HG02798 (cell line): ENCODE measurements at regions not wholly inside any gene's neighbourhood (a gene's known extent, or its start where the extent isn't known, plus 50 kb on each side); places are given as distances from the start of the nearest gene placed in this dataset.
A peak's percentile ranks its signal among the peaks of the same experiment; 100 is the strongest.
"Not testable (repeated sequence)": the region's sequence is repeated elsewhere in the genome, so short reads cannot be mapped to it uniquely, and the experiment has no call there.

Source experiments
- ATAC-seq: cut with Tn5 transposase; IDR thresholded peaks from one replicate; pipeline ENCODE4 v1.9.1; 2021; ENCODE audit warnings: mild to moderate bottlenecking; ENCODE audit not compliant: unreplicated experiment, poor library complexity

DNA sequence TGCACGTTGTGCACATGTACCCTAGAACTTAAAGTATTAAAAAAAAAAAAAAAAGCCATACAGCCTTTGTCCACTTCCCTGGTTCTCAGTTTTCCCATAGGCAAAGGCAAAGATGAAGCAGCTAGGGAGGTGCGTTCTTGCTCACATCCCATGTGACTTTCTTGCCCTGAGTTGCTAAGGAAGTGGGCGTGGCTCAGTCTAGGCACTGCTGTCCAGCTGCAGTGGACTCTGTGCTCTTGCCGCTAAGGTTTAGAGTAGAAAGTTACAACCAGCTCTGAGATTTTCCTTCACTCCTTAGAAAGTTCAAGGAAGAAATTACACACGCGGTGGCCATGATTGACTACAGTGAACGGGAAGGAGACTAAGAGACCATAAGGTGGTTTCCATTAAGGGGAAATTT, 144.7 kb downstream of the NAA11 start:
- no peak for ATAC-seq

DNA sequence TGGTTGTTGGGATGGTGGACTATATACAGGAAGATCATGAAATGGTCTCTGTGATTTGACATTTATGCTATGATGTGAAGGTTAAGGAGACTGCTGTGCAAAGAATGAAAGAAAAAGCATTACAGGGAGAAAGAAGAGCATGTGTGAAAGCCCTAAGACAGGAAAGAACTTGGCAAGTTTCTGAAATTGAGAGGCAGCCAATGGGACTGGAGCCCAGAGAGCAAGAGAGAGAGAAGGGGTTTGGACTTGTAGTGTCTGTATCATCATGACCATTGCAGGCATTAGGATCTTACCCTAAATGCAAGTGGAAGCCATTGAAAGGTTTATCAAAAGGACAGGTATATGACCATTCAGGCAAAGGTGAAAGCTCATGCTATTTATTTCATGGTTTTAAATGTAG, 147.1 kb downstream of the NAA11 start:
- no peak for ATAC-seq

GRCh38 chr4:79177388-79177787, 148.5 kb downstream of the NAA11 start:
- peak; percentile 36 for ATAC-seq

DNA sequence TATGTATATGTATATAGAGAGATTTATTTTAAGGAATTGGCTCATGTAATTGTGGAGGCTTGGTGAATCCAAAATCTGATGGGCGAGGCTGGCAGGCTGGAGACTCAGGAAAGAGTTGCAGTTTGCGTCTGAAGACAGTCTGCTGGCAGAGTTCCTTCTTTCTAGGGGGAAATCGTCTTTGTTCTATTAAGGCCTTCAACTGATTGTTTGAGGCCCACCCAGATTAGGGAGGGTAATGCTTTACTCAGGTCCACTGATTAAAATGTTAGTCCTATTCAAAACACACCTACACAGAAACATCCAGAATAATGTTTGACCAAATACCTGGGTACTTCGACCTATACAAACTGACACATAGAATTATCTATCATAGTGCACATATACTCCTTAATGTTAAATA, 149.5 kb downstream of the NAA11 start:
- no peak for ATAC-seq

GRCh38 chr4:79175716-79176115, 150.1 kb downstream of the NAA11 start:
- no peak for ATAC-seq

- ATAC-seq: no peak
These were observed 151.2 kb downstream of the NAA11 start for GRCh38 chr4:79174490-79175252.

- no peak for ATAC-seq
These were observed 152.7 kb downstream of the NAA11 start for GRCh38 chr4:79173186-79173585.

DNA sequence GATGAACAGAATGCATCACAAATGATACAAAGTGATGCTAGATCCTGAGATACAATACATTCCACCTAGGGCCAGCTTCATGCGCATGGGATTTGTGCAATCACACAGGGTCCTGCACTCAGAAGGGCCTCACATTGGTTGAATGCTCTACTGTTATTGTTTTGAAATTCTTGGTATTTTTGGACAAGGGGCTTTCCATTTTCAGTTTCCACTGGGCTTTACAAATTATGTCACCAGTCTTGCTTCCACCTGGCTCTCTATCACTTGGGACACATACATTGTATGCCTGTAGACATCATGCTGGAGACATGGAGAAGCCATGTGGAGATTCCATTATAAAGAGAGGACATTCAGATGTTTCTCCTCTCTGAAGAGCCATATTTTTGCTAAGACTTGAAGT, 155.8 kb downstream of the NAA11 start:
- ATAC-seq: peak; percentile 61

- no peak for ATAC-seq
These were observed 160.8 kb downstream of the NAA11 start for GRCh38 chr4:79164907-79165610.

GRCh38 chr4:79163981-79164490, 161.8 kb downstream of the NAA11 start:
- peak; percentile 65 for ATAC-seq

- no peak for ATAC-seq
These were observed 164.9 kb downstream of the NAA11 start for GRCh38 chr4:79160962-79161361.

DNA sequence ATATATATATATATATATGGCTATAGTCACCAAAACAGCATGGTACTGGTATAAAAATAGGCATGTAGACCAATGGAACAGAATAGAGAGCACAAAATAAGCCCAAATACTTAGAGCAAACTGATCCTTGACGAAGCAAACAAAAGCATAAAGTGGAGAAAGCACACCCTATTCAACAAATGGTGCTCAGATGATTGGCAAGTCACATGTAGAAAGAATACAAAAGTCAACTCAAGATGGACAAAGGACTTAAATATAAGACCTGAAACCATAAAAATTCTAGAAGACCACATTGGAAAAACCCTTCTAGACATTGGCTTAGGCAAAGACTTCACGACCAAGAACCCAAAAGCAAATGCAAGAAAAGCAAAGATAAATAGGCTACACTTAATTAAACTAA, 167.2 kb downstream of the NAA11 start:
- not testable (repeated sequence) for ATAC-seq

DNA sequence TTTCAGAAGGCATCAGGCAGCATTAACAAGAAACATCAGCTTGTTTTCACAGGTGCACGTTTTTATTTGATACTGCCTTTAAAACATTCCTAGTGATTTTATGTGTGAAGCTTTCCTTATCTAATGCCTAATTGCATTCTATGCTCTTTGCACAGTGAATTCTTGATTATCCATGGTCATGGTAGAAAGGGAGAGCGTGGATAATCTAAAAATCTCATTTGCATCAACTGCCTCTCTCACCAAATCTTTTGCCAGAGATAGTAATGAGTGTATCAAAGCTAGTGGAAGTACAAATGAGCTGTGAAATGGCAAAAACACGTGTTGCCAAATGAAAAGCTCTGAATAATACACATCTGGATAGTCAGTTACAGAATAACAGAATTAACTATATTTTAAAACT, 170.5 kb downstream of the NAA11 start:
- no peak for ATAC-seq

DNA sequence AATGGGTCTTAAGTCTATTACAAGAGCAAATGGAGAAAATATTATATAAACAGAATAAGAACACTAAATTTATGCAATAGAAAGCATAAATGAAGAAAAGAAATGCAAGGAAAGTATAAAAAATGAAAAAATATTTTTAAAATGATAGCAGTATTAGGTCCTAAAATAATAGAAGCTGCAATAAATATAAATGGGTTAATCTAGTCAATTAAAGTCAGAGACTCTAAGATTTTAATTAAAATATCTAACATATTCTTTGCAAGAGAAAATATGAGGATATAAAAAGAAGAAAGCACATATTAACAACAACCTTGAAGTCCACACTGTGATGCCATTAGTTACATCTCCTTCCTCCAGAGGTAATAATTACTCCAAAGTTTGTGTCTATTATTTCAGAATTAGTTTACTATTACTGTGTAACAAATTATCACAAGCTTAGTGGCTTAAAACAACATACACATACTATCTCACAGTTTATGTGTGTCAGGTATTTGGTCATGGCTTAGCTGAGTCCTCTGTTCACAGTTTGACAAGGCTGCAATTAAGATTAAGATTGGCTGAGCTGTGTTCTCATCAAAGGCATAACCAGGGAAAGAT, 174.9 kb downstream of the NAA11 start:
- no peak for ATAC-seq

- no peak for ATAC-seq
These were observed 177.5 kb downstream of the NAA11 start for GRCh38 chr4:79148369-79148768.

GRCh38 chr4:79147251-79147650, 178.6 kb downstream of the NAA11 start:
- ATAC-seq: no peak

DNA sequence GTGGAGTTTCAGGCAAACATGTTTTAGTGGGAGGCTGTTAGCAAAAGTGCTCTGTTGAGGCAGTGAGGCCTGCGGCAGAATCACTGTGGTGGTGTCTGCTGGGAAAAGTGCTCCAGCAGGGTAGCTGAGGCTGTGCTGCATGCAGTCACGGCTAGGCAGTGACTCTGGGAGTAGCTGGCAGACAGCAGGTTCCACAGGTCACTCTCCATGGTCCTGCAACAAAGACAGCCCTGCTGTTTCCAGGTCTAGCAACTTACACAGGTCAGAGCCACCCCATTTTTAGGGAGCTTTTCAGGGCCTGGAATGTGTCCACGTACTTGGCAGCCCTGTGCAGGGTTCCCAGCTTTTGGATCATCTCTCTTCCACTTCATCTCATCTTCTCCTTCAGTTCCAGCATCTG, 184.3 kb downstream of the NAA11 start:
- ATAC-seq: no peak

DNA sequence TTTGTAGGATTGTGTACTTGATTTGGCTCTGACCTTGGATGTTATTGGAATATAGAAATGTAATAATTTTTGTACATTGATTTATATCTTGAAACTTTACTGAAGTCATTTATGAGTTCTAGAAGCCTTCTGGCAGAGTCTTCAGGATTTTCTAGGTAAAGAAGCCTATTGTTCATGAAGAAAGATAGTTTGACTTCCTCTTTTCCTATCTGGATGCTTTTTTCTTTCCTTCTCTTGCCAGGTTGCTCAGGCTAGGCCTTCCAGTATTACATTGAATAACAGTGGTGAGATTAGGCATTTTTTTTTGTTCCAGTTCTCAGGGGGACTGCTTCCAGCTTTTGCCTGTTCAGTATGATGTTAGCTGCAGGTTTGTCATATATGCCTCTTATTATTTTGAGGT, 191.1 kb downstream of the NAA11 start:
- no peak for ATAC-seq

- ATAC-seq: no peak
These were observed 193.0 kb downstream of the NAA11 start for GRCh38 chr4:79132826-79133225.

- ATAC-seq: no peak
These were observed 182.7 kb upstream of the PAQR3 start for GRCh38 chr4:79121875-79122358.

DNA sequence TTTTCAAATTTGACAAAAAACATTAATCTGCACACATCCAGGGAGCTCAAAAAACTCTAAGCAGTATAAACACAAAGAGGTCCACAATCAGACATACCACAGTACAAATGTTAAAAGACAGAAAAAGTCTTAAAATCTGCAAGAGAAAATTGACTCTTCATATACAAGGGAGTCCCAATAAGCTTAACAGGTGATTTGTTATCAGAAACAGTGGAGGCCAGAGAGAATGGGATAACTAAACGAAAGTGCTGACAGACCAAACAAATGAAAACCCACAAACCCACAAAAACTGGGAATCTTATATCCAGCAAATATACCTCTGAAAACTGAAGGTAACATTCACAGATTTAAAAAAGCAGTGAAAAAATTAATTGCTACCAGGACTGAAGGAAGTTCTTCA, 182.0 kb upstream of the PAQR3 start:
- ATAC-seq: no peak
